Esophagus muscularis mucosa (tissue), 3 donors: ENCODE measurements at regions not wholly inside any gene's neighbourhood (a gene's known extent, or its start where the extent isn't known, plus 50 kb on each side); places are given as distances from the start of the nearest gene placed in this dataset.

Experiments
- EP300 ChIP-seq: sonication (generic); formaldehyde crosslinking; IDR thresholded peaks from one replicate; pipeline ENCODE4 v1.6.1; 2017; ENCODE audit warnings: antibody characterized with exemption
- POLR2A ChIP-seq: fragments of 450-650 bp; IDR thresholded peaks from one replicate; pipeline ENCODE4 v1.6.1; 2017; ENCODE audit warnings: antibody characterized with exemption, moderate library complexity, mild to moderate bottlenecking, low read depth
- POLR2AphosphoS5 ChIP-seq, 2 donors: sonication (generic); formaldehyde crosslinking; IDR thresholded peaks; one replicate each; pipeline ENCODE4 v1.6.1; 2017; ENCODE audit warnings: antibody characterized with exemption in 2 of 2

- TF ChIP-seq POLR2AphosphoS5 (IDR thresholded peaks at IDR 0.05) (no peak), POLR2A (no peak), EP300 (no peak)
Measured at GRCh38 chr17:53101706-53102105, 721.0 kb upstream of the KIF2B start.
